DND-41 (cell line): ENCODE measurements at regions not wholly inside any gene's neighbourhood (a gene's known extent, or its start where the extent isn't known, plus 50 kb on each side); places are given as distances from the start of the nearest gene placed in this dataset.
"Not testable (repeated sequence)": the region's sequence is repeated elsewhere in the genome, so short reads cannot be mapped to it uniquely, and the experiment has no call there.

ENCODE experiments used
- EZH2 ChIP-seq: IDR thresholded peaks from 3 replicates; pipeline ENCODE4 v1.6.1; 2012; ENCODE audit warnings: borderline replicate concordance, low read depth, mild to moderate bottlenecking, moderate library complexity, low read length, inconsistent platforms; ENCODE audit not compliant: severe bottlenecking
- TF ChIP-seq, protein P1 (sequence below): IDR thresholded peaks from 2 replicates; pipeline ENCODE4 v1.5.1; 2012; ENCODE audit warnings: borderline replicate concordance, low read length, moderate library complexity, mild to moderate bottlenecking; ENCODE audit not compliant: poor library complexity, severe bottlenecking; ENCODE audit errors: extremely low read depth

DNA sequence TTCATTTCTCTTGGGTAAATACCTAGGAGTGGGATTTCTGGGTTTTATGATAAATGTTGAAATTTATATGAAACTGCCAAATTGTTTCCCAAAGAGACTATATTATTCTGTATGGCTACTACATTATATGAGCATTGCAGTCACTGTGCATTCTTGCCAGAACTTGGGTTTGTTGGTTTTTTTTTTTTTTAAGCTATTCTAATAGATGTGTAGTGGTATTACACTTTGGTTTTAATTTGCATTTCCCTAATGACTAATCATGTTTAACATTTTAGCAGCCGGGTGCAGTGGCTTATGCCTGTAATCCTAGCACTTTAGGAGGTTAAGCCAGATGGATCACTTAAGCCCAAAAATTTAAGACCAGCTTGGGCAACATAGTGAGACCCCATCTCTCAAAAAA lies 56.0 kb upstream of the MSH6 start:
- TF ChIP-seq, protein P1, sequence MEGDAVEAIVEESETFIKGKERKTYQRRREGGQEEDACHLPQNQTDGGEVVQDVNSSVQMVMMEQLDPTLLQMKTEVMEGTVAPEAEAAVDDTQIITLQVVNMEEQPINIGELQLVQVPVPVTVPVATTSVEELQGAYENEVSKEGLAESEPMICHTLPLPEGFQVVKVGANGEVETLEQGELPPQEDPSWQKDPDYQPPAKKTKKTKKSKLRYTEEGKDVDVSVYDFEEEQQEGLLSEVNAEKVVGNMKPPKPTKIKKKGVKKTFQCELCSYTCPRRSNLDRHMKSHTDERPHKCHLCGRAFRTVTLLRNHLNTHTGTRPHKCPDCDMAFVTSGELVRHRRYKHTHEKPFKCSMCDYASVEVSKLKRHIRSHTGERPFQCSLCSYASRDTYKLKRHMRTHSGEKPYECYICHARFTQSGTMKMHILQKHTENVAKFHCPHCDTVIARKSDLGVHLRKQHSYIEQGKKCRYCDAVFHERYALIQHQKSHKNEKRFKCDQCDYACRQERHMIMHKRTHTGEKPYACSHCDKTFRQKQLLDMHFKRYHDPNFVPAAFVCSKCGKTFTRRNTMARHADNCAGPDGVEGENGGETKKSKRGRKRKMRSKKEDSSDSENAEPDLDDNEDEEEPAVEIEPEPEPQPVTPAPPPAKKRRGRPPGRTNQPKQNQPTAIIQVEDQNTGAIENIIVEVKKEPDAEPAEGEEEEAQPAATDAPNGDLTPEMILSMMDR, result not testable (repeated sequence)
- TF ChIP-seq EZH2, result not testable (repeated sequence)
